ENCODE measurements at regions not wholly inside any gene's neighbourhood (a gene's known extent, or its start where the extent isn't known, plus 50 kb on each side); places are given as distances from the start of the nearest gene placed in this dataset.

DNA sequence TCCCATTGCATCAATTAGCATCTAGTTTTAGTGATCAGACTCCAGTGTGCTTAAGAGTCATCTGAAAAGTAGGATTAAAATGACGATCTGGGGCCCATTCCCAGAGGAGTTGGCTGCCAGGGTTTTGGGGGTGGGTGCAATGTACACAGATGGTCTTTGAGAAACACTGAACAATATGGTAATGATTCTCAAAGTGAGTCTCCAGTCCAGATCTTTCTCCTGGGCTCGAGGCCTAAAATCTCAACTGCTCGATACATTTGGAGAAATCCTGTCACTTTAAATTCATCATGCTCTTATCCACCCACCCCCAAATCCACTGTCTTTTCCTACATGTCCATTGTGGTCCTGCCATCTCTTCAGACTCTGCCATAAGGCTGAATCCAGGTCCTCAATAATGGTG is 80.7 kb upstream of the MYLIP start:
- DNase-seq (no peak), ATAC-seq (no peak)
- no peaks in the 10 kb centered on the region for H3K27me3 ChIP-seq
- intact Hi-C loops (cut with DNase I), result no loop called here
- TF ChIP-seq, protein P1, sequence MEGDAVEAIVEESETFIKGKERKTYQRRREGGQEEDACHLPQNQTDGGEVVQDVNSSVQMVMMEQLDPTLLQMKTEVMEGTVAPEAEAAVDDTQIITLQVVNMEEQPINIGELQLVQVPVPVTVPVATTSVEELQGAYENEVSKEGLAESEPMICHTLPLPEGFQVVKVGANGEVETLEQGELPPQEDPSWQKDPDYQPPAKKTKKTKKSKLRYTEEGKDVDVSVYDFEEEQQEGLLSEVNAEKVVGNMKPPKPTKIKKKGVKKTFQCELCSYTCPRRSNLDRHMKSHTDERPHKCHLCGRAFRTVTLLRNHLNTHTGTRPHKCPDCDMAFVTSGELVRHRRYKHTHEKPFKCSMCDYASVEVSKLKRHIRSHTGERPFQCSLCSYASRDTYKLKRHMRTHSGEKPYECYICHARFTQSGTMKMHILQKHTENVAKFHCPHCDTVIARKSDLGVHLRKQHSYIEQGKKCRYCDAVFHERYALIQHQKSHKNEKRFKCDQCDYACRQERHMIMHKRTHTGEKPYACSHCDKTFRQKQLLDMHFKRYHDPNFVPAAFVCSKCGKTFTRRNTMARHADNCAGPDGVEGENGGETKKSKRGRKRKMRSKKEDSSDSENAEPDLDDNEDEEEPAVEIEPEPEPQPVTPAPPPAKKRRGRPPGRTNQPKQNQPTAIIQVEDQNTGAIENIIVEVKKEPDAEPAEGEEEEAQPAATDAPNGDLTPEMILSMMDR (IDR thresholded peaks at IDR 0.05), result no peak
- TF ChIP-seq POLR2A (IDR thresholded peaks at IDR 0.05), result no peak
- peaks cover 9% of the 10 kb centered on the region for H3K4me1 ChIP-seq
- WGBS, 2 donors, result 83 to 96% methylated on average over 3 of the region's 3 CpGs
- H3K9me3 ChIP-seq, result no peaks in the 10 kb centered on the region
- no peak overlapping the region for H3K4me3 ChIP-seq
- no peaks in the 10 kb centered on the region for H3K36me3 ChIP-seq (replicated peaks in 1 of 2; ENCODE audit: insufficient read depth in 1 of 2, low read depth in 2 of 2)
- no peak overlapping the region for H3K27ac ChIP-seq

GRCh38 chr6:16047435-16047990 is 81.4 kb upstream of the MYLIP start:
- Histone ChIP-seq H3K4me3 (no peak overlapping the region), H3K36me3 (replicated peaks in 1 of 2; ENCODE audit: insufficient read depth in 1 of 2, low read depth in 2 of 2) (no peaks in the 10 kb centered on the region), H3K27ac (no peak overlapping the region), H3K4me1 (peaks cover 9% of the 10 kb centered on the region), H3K9me3 (no peaks in the 10 kb centered on the region), H3K27me3 (no peaks in the 10 kb centered on the region)
- TF ChIP-seq POLR2A (IDR thresholded peaks at IDR 0.05), result no peak
- TF ChIP-seq, protein P1 (IDR thresholded peaks at IDR 0.05), result no peak
- ATAC-seq (no peak), DNase-seq (no peak)
- intact Hi-C loops (cut with DNase I), result no loop called here
- WGBS, 2 donors, result 89 to 94% methylated on average over 2 of the region's 2 CpGs

GRCh38 chr6:16045238-16045637 is 83.6 kb upstream of the MYLIP start:
- 63 to 69% methylated on average over 4 of the region's 4 CpGs for WGBS, 2 donors
- H3K4me3 ChIP-seq, result no peak overlapping the region
- no peak for TF ChIP-seq POLR2A (IDR thresholded peaks at IDR 0.05)
- TF ChIP-seq, protein P1 (IDR thresholded peaks at IDR 0.05), result no peak
- H3K4me1 ChIP-seq, result peaks cover 9% of the 10 kb centered on the region
- intact Hi-C loops (cut with DNase I), result no loop called here
- H3K27me3 ChIP-seq, result no peaks in the 10 kb centered on the region
- H3K36me3 ChIP-seq (replicated peaks in 1 of 2; ENCODE audit: insufficient read depth in 1 of 2, low read depth in 2 of 2), result no peaks in the 10 kb centered on the region
- no peaks in the 10 kb centered on the region for H3K9me3 ChIP-seq
- H3K27ac ChIP-seq, result no peak overlapping the region
- DNase-seq (no peak), ATAC-seq (no peak)

DNA sequence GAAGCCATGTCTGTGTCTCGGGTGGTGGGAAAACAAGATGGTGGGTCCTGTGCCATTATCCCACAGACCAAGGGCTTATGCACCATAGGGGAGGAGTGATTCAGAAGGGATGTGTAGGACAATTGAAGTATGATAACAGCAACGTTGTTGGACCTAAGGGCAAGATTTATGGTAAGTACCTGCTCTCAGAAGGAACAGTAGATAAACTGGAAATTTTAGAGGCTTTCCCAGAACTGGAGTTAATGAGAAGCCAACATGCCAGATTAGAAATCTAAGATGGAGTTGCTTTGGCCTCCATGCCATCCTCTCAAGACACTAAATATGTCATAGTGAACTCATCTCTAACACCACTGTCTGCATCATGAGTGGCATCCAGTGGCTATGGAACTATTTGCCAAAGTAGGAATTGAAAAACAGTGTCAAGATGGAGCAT is 84.7 kb upstream of the MYLIP start:
- ATAC-seq, result no peak
- DNase-seq, result no peak
- intact Hi-C loops (cut with DNase I), result no loop called here
- no peaks in the 10 kb centered on the region for H3K27me3 ChIP-seq
- no peak overlapping the region for H3K4me3 ChIP-seq
- no peaks in the 10 kb centered on the region for H3K9me3 ChIP-seq
- peaks cover 9% of the 10 kb centered on the region for H3K4me1 ChIP-seq
- H3K36me3 ChIP-seq (replicated peaks in 1 of 2; ENCODE audit: insufficient read depth in 1 of 2, low read depth in 2 of 2), result no peaks in the 10 kb centered on the region
- H3K27ac ChIP-seq, result no peak overlapping the region
- TF ChIP-seq, protein P1 (IDR thresholded peaks at IDR 0.05), result no peak
- no peak for TF ChIP-seq POLR2A (IDR thresholded peaks at IDR 0.05)
- WGBS, 2 donors, result 57 to 61% methylated on average over 2 of the region's 2 CpGs

All from body of pancreas (tissue), 4 donors.